AG09319 (cell line): ENCODE measurements at regions not wholly inside any gene's neighbourhood (a gene's known extent, or its start where the extent isn't known, plus 50 kb on each side); places are given as distances from the start of the nearest gene placed in this dataset.
"Not testable (repeated sequence)": the region's sequence is repeated elsewhere in the genome, so short reads cannot be mapped to it uniquely, and the experiment has no call there.

ENCODE experiments used
- DNase-seq: peaks from one replicate; pipeline ENCODE4 v3.0.0-alpha.2; 2010; ENCODE audit warnings: low read depth; ENCODE audit errors: extremely low read depth
- TF ChIP-seq, protein P1 (sequence below): IDR thresholded peaks from 2 replicates; pipeline ENCODE4 v1.5.1; 2011; ENCODE audit warnings: low read depth, mild to moderate bottlenecking, inconsistent platforms, low read length, moderate library complexity

DNA sequence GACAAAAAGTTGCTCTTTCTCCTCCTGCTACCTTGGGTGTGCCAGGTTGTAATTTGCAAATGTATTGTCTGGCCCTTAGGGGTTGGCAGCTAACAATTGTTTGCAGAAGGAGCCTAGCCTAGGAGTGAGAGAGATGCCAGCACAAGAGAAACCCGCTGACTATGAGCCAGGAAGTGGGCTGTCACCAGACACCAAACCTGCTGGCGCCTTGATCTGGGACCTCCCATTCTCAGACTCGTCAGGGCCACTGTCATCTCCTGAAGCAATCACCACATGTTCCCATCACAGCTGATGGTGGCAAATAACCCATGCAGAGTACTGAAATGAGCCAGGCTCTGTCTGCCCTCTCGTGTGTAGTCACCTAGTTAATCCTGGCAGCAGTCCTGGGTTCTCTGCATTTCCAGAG is 406.4 kb upstream of the NPAP1 start:
- TF ChIP-seq, protein P1, sequence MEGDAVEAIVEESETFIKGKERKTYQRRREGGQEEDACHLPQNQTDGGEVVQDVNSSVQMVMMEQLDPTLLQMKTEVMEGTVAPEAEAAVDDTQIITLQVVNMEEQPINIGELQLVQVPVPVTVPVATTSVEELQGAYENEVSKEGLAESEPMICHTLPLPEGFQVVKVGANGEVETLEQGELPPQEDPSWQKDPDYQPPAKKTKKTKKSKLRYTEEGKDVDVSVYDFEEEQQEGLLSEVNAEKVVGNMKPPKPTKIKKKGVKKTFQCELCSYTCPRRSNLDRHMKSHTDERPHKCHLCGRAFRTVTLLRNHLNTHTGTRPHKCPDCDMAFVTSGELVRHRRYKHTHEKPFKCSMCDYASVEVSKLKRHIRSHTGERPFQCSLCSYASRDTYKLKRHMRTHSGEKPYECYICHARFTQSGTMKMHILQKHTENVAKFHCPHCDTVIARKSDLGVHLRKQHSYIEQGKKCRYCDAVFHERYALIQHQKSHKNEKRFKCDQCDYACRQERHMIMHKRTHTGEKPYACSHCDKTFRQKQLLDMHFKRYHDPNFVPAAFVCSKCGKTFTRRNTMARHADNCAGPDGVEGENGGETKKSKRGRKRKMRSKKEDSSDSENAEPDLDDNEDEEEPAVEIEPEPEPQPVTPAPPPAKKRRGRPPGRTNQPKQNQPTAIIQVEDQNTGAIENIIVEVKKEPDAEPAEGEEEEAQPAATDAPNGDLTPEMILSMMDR: no peak
- DNase-seq: no peak

GRCh38 chr15:24269923-24270322 is 405.7 kb upstream of the NPAP1 start:
- TF ChIP-seq, protein P1: no peak
- DNase-seq: no peak

DNA sequence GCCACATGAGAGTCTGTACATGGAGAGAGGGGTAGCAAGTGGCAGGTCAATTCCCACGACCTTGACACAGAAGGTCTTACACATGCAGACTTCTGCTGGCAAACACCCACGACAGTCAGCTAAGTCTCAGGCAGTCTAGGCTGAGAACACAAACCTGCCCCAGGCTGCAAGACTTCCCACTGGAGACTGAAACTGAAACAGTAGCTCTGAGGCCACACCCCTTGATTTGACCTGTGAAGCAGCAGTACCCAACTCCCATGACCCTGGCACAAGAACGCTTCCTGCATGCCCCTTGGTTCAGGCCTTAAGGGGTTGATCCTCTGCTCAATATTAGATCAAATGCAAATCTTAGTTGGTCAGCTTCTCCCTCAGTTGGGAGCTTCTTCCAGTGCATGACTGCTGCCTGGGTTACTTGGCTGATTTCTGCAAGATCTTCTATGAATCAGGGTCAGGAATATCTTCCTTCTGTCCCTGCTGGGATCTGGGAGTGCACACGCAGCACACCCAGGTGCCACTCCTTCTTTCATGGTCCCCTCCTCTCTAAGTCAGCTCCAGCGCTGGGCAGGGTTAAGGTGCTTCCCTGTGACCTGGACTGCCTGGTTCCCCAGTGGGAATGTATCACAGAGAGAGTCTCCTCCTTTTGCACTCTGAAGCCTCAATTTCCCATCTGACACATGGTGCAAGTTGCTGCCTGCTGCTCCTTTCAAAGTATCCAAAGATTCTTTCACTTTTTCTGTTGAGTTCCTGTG is 403.9 kb upstream of the NPAP1 start:
- not testable (repeated sequence) for DNase-seq

DNA sequence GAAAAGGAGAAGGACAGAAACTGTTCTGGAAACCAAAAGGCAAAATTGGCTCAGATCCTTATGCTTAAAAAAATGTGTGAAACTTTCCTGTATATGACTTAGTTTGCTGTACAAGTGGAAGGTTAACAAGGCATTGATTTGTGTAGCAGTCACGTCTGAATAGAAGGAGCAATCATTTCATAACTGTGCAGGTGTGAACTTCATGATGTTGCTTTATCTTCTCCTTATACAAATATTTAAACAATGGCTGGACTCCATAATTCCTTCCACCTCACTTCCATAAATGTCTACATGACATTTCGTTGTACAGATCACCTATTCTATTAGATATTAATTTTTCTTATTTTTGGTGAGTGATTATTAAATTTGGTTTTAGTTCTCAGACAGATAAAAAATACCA is 382.7 kb upstream of the NPAP1 start:
- TF ChIP-seq, protein P1: no peak

GRCh38 chr15:24300804-24301368 is 374.7 kb upstream of the NPAP1 start:
- DNase-seq: not testable (repeated sequence)

More for the DNA sequence above, 382.7 kb upstream of the NPAP1 start:
- no peak for DNase-seq

- DNase-seq: not testable (repeated sequence)
These were observed 373.6 kb upstream of the NPAP1 start for GRCh38 chr15:24301999-24302398.

- not testable (repeated sequence) for DNase-seq
These were observed 370.8 kb upstream of the NPAP1 start for GRCh38 chr15:24304747-24305146.

- DNase-seq: not testable (repeated sequence)
These were observed 369.9 kb upstream of the NPAP1 start for GRCh38 chr15:24305643-24306042.

DNA sequence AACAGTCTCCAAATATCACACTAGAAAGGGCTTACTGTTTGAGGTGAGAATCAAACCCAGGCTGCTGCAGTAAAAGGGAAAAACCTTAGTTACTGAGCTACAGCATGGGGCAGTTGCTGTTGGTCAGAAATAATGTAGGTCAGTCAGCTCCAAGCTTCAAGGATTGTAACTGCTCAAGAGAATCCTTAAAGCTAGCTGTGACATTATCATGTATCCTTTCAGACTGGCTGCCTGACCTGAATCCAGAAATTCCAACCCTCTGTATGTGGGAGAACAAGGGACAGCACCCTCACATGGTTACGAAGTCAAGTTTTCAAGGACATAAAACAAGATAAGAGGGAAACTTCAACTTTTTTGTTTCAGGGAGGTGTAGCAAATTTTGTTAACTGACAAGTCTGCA is 365.9 kb upstream of the NPAP1 start:
- DNase-seq: not testable (repeated sequence)

DNA sequence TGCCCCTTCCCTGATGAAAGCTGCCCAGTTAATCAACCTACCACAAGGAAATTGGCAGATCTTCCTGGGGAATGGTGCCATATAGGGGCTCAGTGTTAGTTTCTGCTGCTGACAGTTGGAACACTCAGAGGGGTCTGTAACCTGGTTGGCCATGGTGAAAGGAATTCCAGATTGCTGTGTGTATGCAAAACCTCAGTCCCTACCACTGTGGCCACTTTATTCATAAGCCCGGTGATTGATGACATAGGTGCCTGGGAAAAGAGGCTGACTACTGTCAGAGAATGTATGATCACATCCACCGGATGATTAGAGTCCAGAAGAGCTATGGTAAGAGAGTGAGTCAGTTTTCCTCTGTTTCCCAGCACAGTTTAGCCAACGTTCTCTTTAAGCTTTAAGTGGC is 363.9 kb upstream of the NPAP1 start:
- DNase-seq: not testable (repeated sequence)

GRCh38 chr15:24316326-24316725 is 359.2 kb upstream of the NPAP1 start:
- not testable (repeated sequence) for DNase-seq

- TF ChIP-seq, protein P1: no peak
- DNase-seq: no peak
These were observed 356.6 kb upstream of the NPAP1 start for GRCh38 chr15:24318981-24319380.

GRCh38 chr15:24324096-24324495 is 351.5 kb upstream of the NPAP1 start:
- DNase-seq: not testable (repeated sequence)

DNA sequence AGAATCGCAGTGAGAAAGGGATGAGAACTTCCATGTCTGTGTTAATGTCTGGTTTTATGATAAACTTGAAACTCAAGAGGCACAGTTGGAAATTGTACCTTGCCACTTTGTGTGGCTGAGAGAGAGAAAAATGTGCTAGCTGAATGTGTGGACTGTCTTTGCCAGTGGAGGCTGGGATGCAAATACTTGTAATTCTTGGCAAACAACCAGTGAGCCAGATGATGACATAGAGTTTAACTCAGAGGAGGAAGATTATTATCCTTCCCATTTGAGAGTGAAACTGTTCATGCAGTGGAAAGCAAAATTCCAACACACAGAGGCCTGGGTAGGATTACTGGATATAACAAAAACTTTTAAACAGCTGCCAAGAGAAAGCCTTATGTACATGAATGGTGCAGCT is 349.1 kb upstream of the NPAP1 start:
- not testable (repeated sequence) for DNase-seq

DNA sequence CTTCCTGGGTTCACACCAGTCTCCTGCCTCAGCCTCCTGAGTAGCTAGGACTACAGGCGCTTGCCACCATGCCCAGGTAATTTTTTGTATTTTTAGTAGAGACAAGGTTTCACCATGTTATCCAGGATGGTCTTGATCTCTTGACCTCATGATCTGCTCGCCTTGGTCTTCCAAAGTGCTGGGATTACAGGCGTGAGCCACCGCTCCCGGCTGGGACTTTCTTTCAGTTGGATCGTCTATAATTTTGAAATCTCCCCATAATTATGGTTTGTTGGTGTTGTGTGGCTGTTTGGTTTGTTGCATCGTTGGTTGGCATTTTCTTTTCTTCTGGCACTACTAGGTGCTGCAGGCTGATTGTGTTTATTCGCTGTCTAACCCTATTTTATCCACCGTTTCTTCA is 343.6 kb upstream of the NPAP1 start:
- not testable (repeated sequence) for DNase-seq

- not testable (repeated sequence) for DNase-seq
These were observed 333.7 kb upstream of the NPAP1 start for GRCh38 chr15:24341876-24342275.
